Calu3 (cell line): ENCODE measurements at regions not wholly inside any gene's neighbourhood (a gene's known extent, or its start where the extent isn't known, plus 50 kb on each side); places are given as distances from the start of the nearest gene placed in this dataset.

Source experiments
- BruUV-seq: library from RNA; stranded (reverse); fragments of 400-500 nt; replicated peaks from 2 replicates; lab custom pipeline; 2021; lab: Mats Ljungman, UMichigan
- CTCF ChIA-PET: fragments of 300-600 bp; sonication (Branson Sonifier 250); formaldehyde crosslinking; loops from one replicate; lab custom pipeline; 2022; ENCODE audit warnings: antibody characterized with exemption; lab: Charles Lee
- DNase-seq: peaks from one replicate; pipeline ENCODE4 v3.0.0; 2022
- H3K27ac Mint-ChIP-seq: one replicate; pipeline ENCODE4 v1.8.0; 2022; ENCODE audit warnings: mixed read lengths; ENCODE audit not compliant: unreplicated experiment
- H3K27me3 Mint-ChIP-seq: one replicate; pipeline ENCODE4 v1.8.0; 2022; ENCODE audit warnings: mixed read lengths; ENCODE audit not compliant: unreplicated experiment
- H3K36me3 Mint-ChIP-seq: one replicate; pipeline ENCODE4 v1.8.0; 2022; ENCODE audit warnings: mild to moderate bottlenecking, moderate library complexity, mixed read lengths; ENCODE audit not compliant: insufficient read depth, unreplicated experiment
- H3K4me1 Mint-ChIP-seq: one replicate; pipeline ENCODE4 v1.8.0; 2022; ENCODE audit warnings: mild to moderate bottlenecking, low read depth, mixed read lengths; ENCODE audit not compliant: unreplicated experiment
- H3K4me3 Mint-ChIP-seq: one replicate; pipeline ENCODE4 v1.8.0; 2022; ENCODE audit warnings: mild to moderate bottlenecking, low read depth, moderate library complexity, mixed read lengths; ENCODE audit not compliant: unreplicated experiment
- H3K9me3 Mint-ChIP-seq: one replicate; pipeline ENCODE4 v1.8.0; 2022; ENCODE audit warnings: low read depth, mixed read lengths; ENCODE audit not compliant: unreplicated experiment
- CTCF ChIP-seq: fragments of 200-600 bp; IDR thresholded peaks from one replicate; pipeline ENCODE4 v1.8.0; 2022; ENCODE audit warnings: antibody characterized with exemption; ENCODE audit not compliant: unreplicated experiment
- intact Hi-C: fragments of 100-400 bp; cut with micrococcal nuclease; formaldehyde crosslinking; loops from one replicate; pipeline ENCODE4 v1.10.0; 2022; ENCODE audit not compliant: unreplicated experiment

GRCh38 chr4:56182356-56182755 lies 204.9 kb downstream of the AASDH start:
- Mint-ChIP-seq H3K27me3 (no peaks in the 10 kb centered on the region), H3K4me1 (no peaks in the 10 kb centered on the region), H3K4me3 (no peak overlapping the region), H3K36me3 (no peaks in the 10 kb centered on the region), H3K27ac (no peak overlapping the region), H3K9me3 (no peaks in the 10 kb centered on the region)
- no peak for DNase-seq
- CTCF ChIA-PET, result no interaction called here
- TF ChIP-seq CTCF, result no peak
- BruUV-seq, result no TSS peak
- intact Hi-C loops, result no loop called here

GRCh38 chr4:56181140-56181953 lies 205.9 kb downstream of the AASDH start:
- intact Hi-C loops, result no loop called here
- no peak overlapping the region for H3K4me3 Mint-ChIP-seq
- no peak for TF ChIP-seq CTCF
- H3K9me3 Mint-ChIP-seq, result no peaks in the 10 kb centered on the region
- H3K27me3 Mint-ChIP-seq, result no peaks in the 10 kb centered on the region
- CTCF ChIA-PET, result no interaction called here
- no TSS peak for BruUV-seq
- H3K36me3 Mint-ChIP-seq, result no peaks in the 10 kb centered on the region
- DNase-seq, result no peak
- H3K27ac Mint-ChIP-seq, result no peak overlapping the region
- H3K4me1 Mint-ChIP-seq, result no peaks in the 10 kb centered on the region

GRCh38 chr4:56169061-56169460 lies 218.2 kb downstream of the AASDH start:
- intact Hi-C loops, result no loop called here
- no peak overlapping the region for H3K27ac Mint-ChIP-seq
- no peak for TF ChIP-seq CTCF
- no peaks in the 10 kb centered on the region for H3K36me3 Mint-ChIP-seq
- H3K4me3 Mint-ChIP-seq, result no peak overlapping the region
- H3K27me3 Mint-ChIP-seq, result no peaks in the 10 kb centered on the region
- DNase-seq, result no peak
- no peaks in the 10 kb centered on the region for H3K4me1 Mint-ChIP-seq
- CTCF ChIA-PET, result no interaction called here
- BruUV-seq, result no TSS peak
- peaks cover 3% of the 10 kb centered on the region for H3K9me3 Mint-ChIP-seq

GRCh38 chr4:56164907-56165306 lies 216.2 kb downstream of the CEP135 start:
- no peak overlapping the region for H3K27ac Mint-ChIP-seq
- H3K27me3 Mint-ChIP-seq, result no peaks in the 10 kb centered on the region

More at GRCh38 chr4:56164907-56165306, 216.2 kb downstream of the CEP135 start:
- intact Hi-C loops, result no loop called here
- peaks cover 3% of the 10 kb centered on the region for H3K9me3 Mint-ChIP-seq
- BruUV-seq, result no TSS peak
- no peaks in the 10 kb centered on the region for H3K36me3 Mint-ChIP-seq
- no peak overlapping the region for H3K4me3 Mint-ChIP-seq
- no peak for DNase-seq
- no peaks in the 10 kb centered on the region for H3K4me1 Mint-ChIP-seq
- TF ChIP-seq CTCF, result no peak
- CTCF ChIA-PET, result interaction anchor here (0.6 kb wide), 1 partner anchor 125 kb away, joined by 4 read pairs; no protein-coding TSS in a partner anchor
